GM18508 (cell line): ENCODE measurements at regions not wholly inside any gene's neighbourhood (a gene's known extent, or its start where the extent isn't known, plus 50 kb on each side); places are given as distances from the start of the nearest gene placed in this dataset.
"Not testable (repeated sequence)": the region's sequence is repeated elsewhere in the genome, so short reads cannot be mapped to it uniquely, and the experiment has no call there.

ENCODE experiments used
- ATAC-seq: cut with Tn5 transposase; IDR thresholded peaks from one replicate; pipeline ENCODE4 v1.9.1; 2021; ENCODE audit warnings: moderate number of reproducible peaks; ENCODE audit not compliant: insufficient read depth, unreplicated experiment

DNA sequence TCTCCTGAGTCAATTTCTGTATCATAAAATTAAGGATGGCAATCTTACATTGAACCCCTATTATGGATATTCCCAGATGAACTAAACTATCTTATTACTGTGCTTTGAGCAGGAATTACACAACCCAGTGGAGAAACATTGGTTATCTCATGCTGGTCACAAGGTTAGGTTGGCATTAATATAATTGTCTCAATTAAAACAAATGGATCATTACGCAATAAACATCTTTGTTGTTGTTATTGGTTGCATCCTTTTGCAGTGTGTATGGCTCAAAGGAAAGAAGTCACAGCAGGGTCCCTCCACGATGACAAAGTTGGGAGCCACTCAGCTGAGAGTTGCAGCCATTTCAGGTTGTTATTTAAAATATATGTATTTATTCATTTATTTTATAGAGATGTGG lies 297.0 kb upstream of the KLF4 start:
- ATAC-seq, result no peak

- ATAC-seq, result no peak
Measured at GRCh38 chr9:107784235-107784958, 294.8 kb upstream of the KLF4 start.

- ATAC-seq, result no peak
Measured at GRCh38 chr9:107782789-107783188, 293.2 kb upstream of the KLF4 start.

DNA sequence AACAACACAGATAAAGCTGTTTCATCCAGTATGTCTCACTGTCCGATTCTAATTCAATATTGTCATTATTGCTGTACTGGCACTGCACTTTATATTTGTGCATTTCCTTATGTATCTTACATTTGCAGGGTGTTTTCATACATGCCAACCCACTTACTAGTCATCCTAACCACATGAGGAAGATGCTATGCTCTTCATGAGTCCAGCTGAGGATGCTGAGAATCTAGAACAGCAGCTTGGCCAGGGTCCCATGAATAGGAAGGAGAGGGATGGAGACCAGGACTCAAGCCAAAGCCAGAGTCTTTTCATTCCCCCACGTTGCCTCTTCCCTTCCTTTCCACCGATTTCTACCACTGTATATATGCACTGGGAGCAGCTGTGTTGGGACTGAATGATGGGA lies 292.8 kb upstream of the KLF4 start:
- no peak for ATAC-seq

DNA sequence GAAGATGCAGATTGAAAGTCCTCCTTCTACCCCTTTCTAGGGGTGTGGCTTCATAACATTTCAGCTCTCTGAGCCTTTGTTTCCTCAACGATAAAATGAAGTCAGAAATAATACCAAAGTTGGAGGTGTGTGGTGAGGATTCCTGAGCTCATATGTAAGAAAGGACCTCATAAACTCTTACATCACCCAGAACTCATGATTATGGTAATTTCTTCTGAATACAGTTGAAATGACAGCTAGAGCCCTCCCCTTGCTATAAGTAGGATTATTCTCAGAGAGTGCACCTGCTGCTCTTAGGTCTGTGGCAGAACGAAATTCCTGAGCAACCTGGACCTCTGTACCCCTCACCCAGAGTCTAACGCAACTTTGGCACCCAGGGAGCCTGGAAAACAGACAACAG lies 291.4 kb upstream of the KLF4 start:
- no peak for ATAC-seq

GRCh38 chr9:107779731-107780130 lies 290.2 kb upstream of the KLF4 start:
- no peak for ATAC-seq

GRCh38 chr9:107778661-107779060 lies 289.1 kb upstream of the KLF4 start:
- no peak for ATAC-seq

- ATAC-seq, result not testable (repeated sequence)
Measured at GRCh38 chr9:107774099-107774498, 284.5 kb upstream of the KLF4 start.

DNA sequence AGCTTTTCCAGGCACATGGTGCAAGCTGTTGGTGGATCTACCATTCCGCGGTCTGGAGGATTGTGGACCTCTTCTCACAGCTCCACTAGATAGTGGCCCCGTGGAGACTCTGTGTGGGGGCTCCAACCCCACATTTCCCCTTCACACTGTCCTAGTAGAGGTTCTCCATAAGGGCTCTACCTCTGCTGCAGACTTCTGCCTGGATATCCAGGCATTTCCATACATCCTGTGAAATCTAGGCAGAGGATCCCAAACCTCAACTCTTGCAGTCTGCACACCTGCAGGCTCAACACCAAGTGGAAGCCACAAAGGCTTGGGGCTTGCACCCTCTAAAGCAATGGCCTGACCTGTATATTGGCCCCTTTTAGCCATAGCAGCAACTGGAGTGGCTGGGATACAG lies 283.4 kb upstream of the KLF4 start:
- no peak for ATAC-seq

GRCh38 chr9:107770716-107771115 lies 281.1 kb upstream of the KLF4 start:
- ATAC-seq, result no peak

- ATAC-seq, result no peak
Measured at GRCh38 chr9:107768224-107768623, 278.7 kb upstream of the KLF4 start.

- ATAC-seq, result no peak
Measured at GRCh38 chr9:107767711-107768110, 278.1 kb upstream of the KLF4 start.

GRCh38 chr9:107763469-107763868 lies 273.9 kb upstream of the KLF4 start:
- ATAC-seq, result not testable (repeated sequence)

DNA sequence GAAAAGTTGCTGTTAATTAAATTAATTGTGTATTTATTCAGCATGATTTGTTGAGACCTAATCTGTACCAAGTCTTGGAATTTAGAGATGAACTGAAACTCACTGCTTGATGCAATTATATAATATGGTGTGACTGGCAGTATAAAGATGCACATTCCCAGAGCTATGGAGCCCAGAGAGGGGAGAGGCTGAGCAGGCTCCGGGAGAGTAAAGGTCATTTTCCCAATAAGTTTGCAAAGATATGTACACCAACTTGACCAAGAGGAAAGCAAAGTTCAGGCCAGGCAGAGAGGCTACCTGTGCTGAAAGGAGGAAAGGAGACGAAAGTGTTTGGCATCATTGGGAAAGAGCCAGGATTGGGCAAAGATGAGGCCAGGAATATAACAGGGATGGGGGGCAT lies 271.7 kb upstream of the KLF4 start:
- ATAC-seq, result no peak

DNA sequence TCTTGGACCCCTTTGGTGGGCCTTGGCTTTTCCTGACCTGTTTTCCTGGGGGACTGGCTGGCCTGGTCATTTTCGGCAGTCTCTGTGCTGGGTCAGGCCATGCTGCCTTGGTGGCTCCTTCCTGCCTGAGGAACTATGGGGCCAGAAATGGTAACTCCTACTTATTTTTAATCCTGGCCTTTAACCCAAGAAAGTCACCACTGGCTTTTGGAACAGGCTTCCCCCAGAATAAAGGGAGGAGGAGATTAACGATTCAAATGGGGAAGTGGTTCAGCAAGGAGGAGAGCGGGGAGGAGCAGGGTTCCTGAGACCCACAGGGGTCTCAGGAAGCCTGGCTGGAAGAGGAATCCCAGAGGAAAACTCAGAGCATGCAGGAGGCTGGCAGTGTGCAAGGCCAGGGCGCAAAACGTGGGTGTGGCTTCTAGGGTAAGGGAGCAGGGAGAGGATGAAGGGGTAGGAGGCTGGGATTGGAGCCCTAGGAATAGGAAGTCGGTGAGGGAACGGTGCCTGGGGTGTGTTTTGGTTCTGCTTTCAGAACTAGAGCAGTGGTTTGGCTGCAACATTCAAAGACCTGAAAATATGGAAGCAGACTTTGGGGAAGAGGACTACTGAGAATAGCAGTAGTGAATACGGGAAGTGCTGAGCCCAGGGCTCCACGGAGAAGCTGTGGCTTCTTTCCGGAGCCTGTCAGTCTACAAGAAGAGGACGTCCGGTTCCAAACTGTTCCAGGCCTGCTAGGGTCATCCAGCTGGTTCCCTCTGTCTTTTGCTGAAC lies 271.1 kb upstream of the KLF4 start:
- no peak for ATAC-seq

DNA sequence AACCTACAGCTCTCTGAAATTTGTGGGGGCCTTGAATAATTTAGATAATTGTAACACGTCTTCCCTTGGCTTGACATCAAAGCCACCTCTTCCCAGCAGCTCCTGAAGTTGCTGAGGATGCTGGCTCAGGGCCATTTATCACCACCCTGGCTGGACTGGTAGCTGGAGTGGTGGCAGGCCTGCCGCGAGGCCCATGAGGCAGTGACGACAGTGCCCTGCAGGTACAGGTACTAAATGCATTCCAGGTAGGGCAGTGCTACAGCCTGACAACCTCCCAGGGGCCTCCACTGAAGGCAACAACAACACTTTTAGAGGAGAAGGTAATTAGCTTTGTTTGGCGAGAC lies 270.2 kb upstream of the KLF4 start:
- no peak for ATAC-seq

DNA sequence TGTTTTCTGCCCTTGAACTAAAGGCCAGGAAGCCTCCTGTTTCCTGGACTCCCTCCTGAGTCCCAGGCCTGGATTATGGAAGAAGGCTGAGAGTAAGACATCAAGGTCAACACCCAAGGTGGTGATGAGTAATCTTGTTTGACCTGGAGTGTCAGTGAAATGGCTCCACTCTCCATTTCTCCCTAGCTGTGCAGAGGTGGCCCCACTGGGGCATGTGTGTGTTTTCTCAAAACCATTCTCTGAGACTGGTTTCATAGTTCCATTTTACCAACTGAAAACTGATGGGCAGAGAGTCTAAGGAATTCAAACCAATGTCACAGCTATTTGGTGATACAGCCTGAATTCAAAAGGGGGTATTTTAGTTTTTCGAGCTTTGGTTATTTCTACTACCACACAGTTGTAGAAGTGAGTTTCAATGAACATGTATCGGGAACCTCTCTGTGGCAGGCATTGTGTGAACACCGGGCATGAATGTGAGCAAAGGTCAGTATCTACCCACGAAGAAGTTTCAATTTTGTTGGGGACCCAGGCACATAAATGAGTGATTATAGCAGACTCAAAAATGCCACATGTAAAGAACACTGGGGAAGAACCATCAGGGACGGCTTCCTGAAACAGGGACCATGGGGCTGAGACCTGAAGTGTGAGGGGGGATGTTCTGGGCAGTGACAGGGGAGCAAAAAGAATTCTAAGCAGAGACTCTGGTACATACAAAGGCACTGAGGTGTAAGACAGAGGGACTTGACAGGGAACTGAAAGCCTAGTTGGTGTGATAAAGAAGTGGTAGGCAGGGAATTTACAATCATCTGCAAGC lies 269.6 kb upstream of the KLF4 start:
- no peak for ATAC-seq

DNA sequence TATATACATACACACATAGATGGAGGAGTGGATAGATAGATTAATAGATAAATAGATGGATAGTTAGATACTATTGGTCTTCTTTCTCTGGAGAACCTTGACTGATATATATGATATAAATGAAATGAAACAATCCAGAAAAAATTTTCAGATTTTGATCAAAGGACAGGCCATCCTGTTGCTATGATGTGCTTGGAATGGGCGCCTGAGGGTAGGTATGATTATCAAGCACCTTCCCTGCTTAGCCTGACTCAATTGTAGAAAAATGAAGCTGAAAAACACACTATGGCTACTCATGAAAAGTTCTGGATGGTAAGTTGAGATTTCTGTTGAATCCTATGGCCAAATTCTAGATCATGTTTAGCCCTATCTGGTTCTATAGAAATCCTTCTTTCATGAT lies 266.5 kb upstream of the KLF4 start:
- no peak for ATAC-seq

GRCh38 chr9:107755246-107755645 lies 265.7 kb upstream of the KLF4 start:
- ATAC-seq, result no peak

DNA sequence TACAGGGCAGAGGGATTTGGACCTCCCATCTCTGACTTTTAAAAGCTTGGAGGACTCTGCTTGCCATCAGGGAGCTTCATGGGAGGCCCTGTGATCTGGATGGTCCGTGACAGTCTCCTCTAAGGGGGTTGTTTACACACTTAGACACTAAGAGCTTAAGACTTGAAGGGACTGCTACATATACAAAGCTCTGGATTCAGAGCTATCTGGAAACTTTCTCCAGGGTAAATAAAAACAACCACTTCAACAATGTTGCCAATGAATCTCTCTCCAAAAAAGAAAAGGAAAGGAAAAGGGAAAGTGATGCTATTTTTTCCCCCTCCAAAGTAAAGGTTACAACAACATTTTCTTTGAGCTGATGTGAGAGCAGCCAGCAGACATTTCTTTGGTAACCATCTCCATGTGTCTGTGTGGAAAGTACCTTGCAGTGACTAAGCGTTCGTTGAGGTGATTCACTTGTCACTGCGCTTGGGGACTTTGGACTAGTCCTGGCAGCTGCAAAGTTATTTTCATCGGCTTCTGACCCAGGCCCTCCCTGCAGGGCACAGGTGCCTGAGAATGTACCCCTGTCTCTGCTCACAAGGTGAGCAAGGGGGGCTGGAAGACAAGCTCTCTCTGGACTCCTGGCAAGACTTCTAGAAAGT lies 262.1 kb upstream of the KLF4 start:
- ATAC-seq, result peak; percentile 90
